HepG2 (cell line): ENCODE measurements at regions not wholly inside any gene's neighbourhood (a gene's known extent, or its start where the extent isn't known, plus 50 kb on each side); places are given as distances from the start of the nearest gene placed in this dataset.

Experiments used
- BCL6 ChIP-seq: IDR thresholded peaks from 2 replicates; pipeline ENCODE4 v1.6.1; 2016; ENCODE audit warnings: missing genetic modification reagents, missing compliant biosample characterization
- FLYWCH1 ChIP-seq: sonication (generic); formaldehyde crosslinking; IDR thresholded peaks from 2 replicates; pipeline ENCODE4 v1.8.1; 2023; ENCODE audit warnings: mild to moderate bottlenecking, missing genetic modification reagents
- FOSL1 ChIP-seq: sonication (generic); formaldehyde crosslinking; IDR thresholded peaks from 2 replicates; pipeline ENCODE4 v1.9.0; 2021; ENCODE audit warnings: missing genetic modification reagents, borderline replicate concordance
- MAFK ChIP-seq, 2 experiments: IDR thresholded peaks in 1 of 2; conservative IDR thresholded peaks in 1 of 2; 2 replicates each; pipeline ENCODE4 v1.6.1; 2011; ENCODE audit warnings: improper control_type of control experiment in 2 of 2, low read length in 2 of 2
- ZBED4 ChIP-seq: sonication (generic); formaldehyde crosslinking; IDR thresholded peaks from 2 replicates; pipeline ENCODE4 v1.4.0; 2020; ENCODE audit warnings: missing genetic modification reagents, borderline replicate concordance
- ZFP91 ChIP-seq: sonication (generic); formaldehyde crosslinking; IDR thresholded peaks from 2 replicates; pipeline ENCODE4 v1.9.0; 2022; ENCODE audit warnings: missing genetic modification reagents, mild to moderate bottlenecking, borderline replicate concordance
- ZFX ChIP-seq: sonication (generic); formaldehyde crosslinking; IDR thresholded peaks from 2 replicates; pipeline ENCODE4 v1.4.0; 2020; ENCODE audit warnings: mild to moderate bottlenecking, low read depth, missing genetic modification reagents, moderate library complexity

DNA sequence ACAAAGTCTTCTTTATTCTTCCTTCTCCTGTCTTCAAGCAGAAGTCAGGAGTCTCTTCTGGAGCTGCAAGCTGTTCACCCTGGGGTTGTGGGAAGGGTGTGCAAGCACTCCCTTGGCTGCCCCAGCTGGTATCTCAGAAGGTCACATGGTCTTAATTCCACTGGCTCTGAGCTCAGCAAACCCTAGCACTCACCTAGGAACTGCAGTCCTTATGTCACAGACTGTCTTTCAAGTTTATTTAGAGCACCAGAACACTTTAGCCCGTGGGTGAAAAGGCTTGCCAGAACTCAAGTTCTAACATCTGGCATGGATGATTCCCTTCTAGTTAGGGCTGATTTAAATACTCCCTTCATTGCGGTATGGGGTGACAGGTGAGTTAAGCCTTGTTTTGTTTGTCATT lies 379.0 kb downstream of the CCER1 start:
- TF ChIP-seq ZFP91 (CRISPR knock-in tag) (no peak), MAFK (conservative IDR thresholded peaks at IDR 0.05 in 1 of 2, IDR thresholded peaks at IDR 0.05 in 1 of 2; ENCODE audit: low read length in 2 of 2) (no peak), ZBED4 (CRISPR knock-in tag) (no peak), BCL6 (CRISPR knock-in tag) (no peak), FOSL1 (CRISPR knock-in tag) (no peak), ZFX (CRISPR knock-in tag) (no peak), FLYWCH1 (CRISPR knock-in tag) (no peak)
